CD4-positive, alpha-beta T cell (primary cell): ENCODE measurements at regions not wholly inside any gene's neighbourhood (a gene's known extent, or its start where the extent isn't known, plus 50 kb on each side); places are given as distances from the start of the nearest gene placed in this dataset.
"Not testable (repeated sequence)": the region's sequence is repeated elsewhere in the genome, so short reads cannot be mapped to it uniquely, and the experiment has no call there.

Experiments
- ATAC-seq: fragments of 200-7000 bp; cut with Tn5 transposase; one replicate; pipeline ENCODE4 v1.10.0; 2022; ENCODE audit warnings: mild to moderate bottlenecking; ENCODE audit not compliant: poor library complexity
- CTCF ChIA-PET: fragments of 350-600 bp; sonication (Branson Sonifier 250); formaldehyde crosslinking; loops from one replicate; lab custom pipeline; 2021; ENCODE audit warnings: antibody characterized with exemption, inconsistent platforms; lab: Charles Lee
- POLR2A ChIA-PET: fragments of 350-600 bp; sonication (Branson Sonifier 250); formaldehyde crosslinking; loops from one replicate; lab custom pipeline; 2021; ENCODE audit warnings: antibody characterized with exemption, inconsistent platforms; lab: Charles Lee
- DNase-seq, 14 experiments: peaks; one replicate each; pipeline ENCODE4 v3.0.0-alpha.2; 2013 to 2020; ENCODE audit warnings: mixed read lengths in 2 of 14
- H3K27ac ChIP-seq, 2 donors: one replicate each; pipeline versions ENCODE4 v1.5.1 to v1.7.0; 2013; ENCODE audit warnings: low read length in 2 of 2, low read depth in 1 of 2, mild to moderate bottlenecking in 1 of 2
- H3K27me3 ChIP-seq, 2 experiments: 1 replicate in 1 of 2; 2 replicates in 1 of 2; pipeline versions ENCODE4 v1.6.1 to v1.7.0; 2013; ENCODE audit warnings: low read length in 2 of 2, control low read depth in 1 of 2, mild to moderate bottlenecking in 1 of 2, moderate library complexity in 1 of 2; ENCODE audit not compliant: insufficient read depth in 2 of 2, control insufficient read depth in 1 of 2
- H3K36me3 ChIP-seq: one replicate; pipeline ENCODE4 v1.6.1; 2013; ENCODE audit warnings: low read length, control low read depth; ENCODE audit not compliant: insufficient read depth
- H3K4me1 ChIP-seq: one replicate; pipeline ENCODE4 v1.6.1; 2013; ENCODE audit warnings: low read length, control low read depth; ENCODE audit not compliant: insufficient read depth
- H3K4me3 ChIP-seq: one replicate; pipeline ENCODE4 v1.5.1; 2013; ENCODE audit warnings: mild to moderate bottlenecking, low read length, moderate library complexity
- H3K9me3 ChIP-seq, 2 experiments: 1 replicate in 1 of 2; 2 replicates in 1 of 2; pipeline versions ENCODE4 v1.6.1 to v1.7.0; 2013; ENCODE audit warnings: low read length in 2 of 2, mild to moderate bottlenecking in 2 of 2, control low read depth in 1 of 2, moderate library complexity in 1 of 2; ENCODE audit not compliant: control insufficient read depth in 1 of 2, insufficient read depth in 1 of 2
- H3K27ac Mint-ChIP-seq: one replicate; pipeline ENCODE4 v1.8.0; 2020; ENCODE audit warnings: mixed read lengths
- H3K27me3 Mint-ChIP-seq: one replicate; pipeline ENCODE4 v1.8.0; 2021; ENCODE audit warnings: mixed read lengths
- H3K36me3 Mint-ChIP-seq: one replicate; pipeline ENCODE4 v1.8.0; 2021; ENCODE audit warnings: low read depth, mixed read lengths
- H3K4me1 Mint-ChIP-seq: one replicate; pipeline ENCODE4 v1.8.0; 2021; ENCODE audit warnings: low read depth, mixed read lengths
- H3K4me3 Mint-ChIP-seq: one replicate; pipeline ENCODE4 v1.8.0; 2020; ENCODE audit warnings: mild to moderate bottlenecking, mixed read lengths
- H3K9me3 Mint-ChIP-seq: one replicate; pipeline ENCODE4 v1.8.0; 2020; ENCODE audit warnings: mixed read lengths
- intact Hi-C, 2 experiments: fragments of 100-400 bp; cut with DNase I in 1 of 2; cut with micrococcal nuclease in 1 of 2; formaldehyde crosslinking; loops; one replicate each; pipeline versions ENCODE4 v1.15.1 to v1.9.0; 2023 to 2025; cut with DNase I, micrococcal nuclease
- TF ChIP-seq, protein P1 (sequence below): fragments of 200-600 bp; IDR thresholded peaks from one replicate; pipeline ENCODE4 v1.8.0; 2022; ENCODE audit warnings: antibody characterized with exemption, mild to moderate bottlenecking

DNA sequence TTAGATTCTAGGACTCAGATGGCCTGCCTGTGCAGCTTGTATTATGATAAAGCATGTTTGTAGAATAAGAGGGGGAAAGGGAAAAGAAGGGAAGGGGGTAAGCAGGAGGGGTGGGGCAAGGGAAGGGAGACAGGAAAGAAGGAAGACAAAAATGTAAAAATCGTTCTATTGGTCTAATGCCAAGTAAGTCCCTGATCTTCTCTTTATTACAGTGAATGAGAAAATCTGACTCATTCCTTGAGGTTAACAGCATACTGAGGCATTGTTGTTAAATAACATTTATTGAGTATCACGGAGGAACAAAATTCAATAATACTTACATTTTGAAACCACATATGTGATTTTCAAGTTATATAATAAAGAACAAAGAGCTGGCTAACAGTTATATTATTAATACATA is 1534.7 kb downstream of the OLFM4 start:
- H3K4me1 ChIP-seq, result no peaks in the 10 kb centered on the region
- H3K4me3 Mint-ChIP-seq, result no peak overlapping the region
- POLR2A ChIA-PET, result no interaction called here
- no peaks in the 10 kb centered on the region for H3K4me1 Mint-ChIP-seq
- H3K36me3 ChIP-seq, result no peaks in the 10 kb centered on the region
- TF ChIP-seq, protein P1, sequence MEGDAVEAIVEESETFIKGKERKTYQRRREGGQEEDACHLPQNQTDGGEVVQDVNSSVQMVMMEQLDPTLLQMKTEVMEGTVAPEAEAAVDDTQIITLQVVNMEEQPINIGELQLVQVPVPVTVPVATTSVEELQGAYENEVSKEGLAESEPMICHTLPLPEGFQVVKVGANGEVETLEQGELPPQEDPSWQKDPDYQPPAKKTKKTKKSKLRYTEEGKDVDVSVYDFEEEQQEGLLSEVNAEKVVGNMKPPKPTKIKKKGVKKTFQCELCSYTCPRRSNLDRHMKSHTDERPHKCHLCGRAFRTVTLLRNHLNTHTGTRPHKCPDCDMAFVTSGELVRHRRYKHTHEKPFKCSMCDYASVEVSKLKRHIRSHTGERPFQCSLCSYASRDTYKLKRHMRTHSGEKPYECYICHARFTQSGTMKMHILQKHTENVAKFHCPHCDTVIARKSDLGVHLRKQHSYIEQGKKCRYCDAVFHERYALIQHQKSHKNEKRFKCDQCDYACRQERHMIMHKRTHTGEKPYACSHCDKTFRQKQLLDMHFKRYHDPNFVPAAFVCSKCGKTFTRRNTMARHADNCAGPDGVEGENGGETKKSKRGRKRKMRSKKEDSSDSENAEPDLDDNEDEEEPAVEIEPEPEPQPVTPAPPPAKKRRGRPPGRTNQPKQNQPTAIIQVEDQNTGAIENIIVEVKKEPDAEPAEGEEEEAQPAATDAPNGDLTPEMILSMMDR, result no peak
- no peaks in the 10 kb centered on the region for H3K27me3 Mint-ChIP-seq
- DNase-seq, result no peak
- H3K36me3 Mint-ChIP-seq, result no peaks in the 10 kb centered on the region
- H3K27me3 ChIP-seq, result no peaks in the 10 kb centered on the region
- intact Hi-C loops, result no loop called here
- H3K9me3 Mint-ChIP-seq, result peaks cover 9% of the 10 kb centered on the region
- CTCF ChIA-PET, result no interaction called here
- no peak overlapping the region for H3K27ac Mint-ChIP-seq
- no peak overlapping the region for H3K4me3 ChIP-seq
- H3K9me3 ChIP-seq, result peaks cover 4 to 9% of the 10 kb centered on the region in 2 experiments
- no peak for ATAC-seq
- H3K27ac ChIP-seq, result no peak overlapping the region

- peaks cover 23% of the 10 kb centered on the region for H3K9me3 Mint-ChIP-seq
- H3K27me3 Mint-ChIP-seq, DNase-seq, H3K36me3 Mint-ChIP-seq, H3K4me1 Mint-ChIP-seq, ATAC-seq, CTCF ChIA-PET, H3K36me3 ChIP-seq, H3K4me3 Mint-ChIP-seq, H3K4me3 ChIP-seq, POLR2A ChIA-PET, H3K4me1 ChIP-seq, intact Hi-C loops, H3K27me3 ChIP-seq, H3K27ac ChIP-seq, H3K9me3 ChIP-seq, H3K27ac Mint-ChIP-seq: not testable (repeated sequence)
Observed at GRCh38 chr13:54572037-54572436, 1543.4 kb downstream of the OLFM4 start.

GRCh38 chr13:54573186-54573585 is 1544.6 kb downstream of the OLFM4 start:
- no peaks in the 10 kb centered on the region for H3K4me1 ChIP-seq
- no peak overlapping the region for H3K4me3 Mint-ChIP-seq
- H3K27me3 Mint-ChIP-seq, result no peaks in the 10 kb centered on the region
- H3K36me3 Mint-ChIP-seq, result no peaks in the 10 kb centered on the region
- peaks cover 6 to 8% of the 10 kb centered on the region in 2 experiments for H3K9me3 ChIP-seq
- H3K4me3 ChIP-seq, result no peak overlapping the region
- no peak for DNase-seq
- intact Hi-C loops, result no loop called here
- no peak for ATAC-seq
- H3K36me3 ChIP-seq, result no peaks in the 10 kb centered on the region
- H3K4me1 Mint-ChIP-seq, result no peaks in the 10 kb centered on the region
- peaks cover 21% of the 10 kb centered on the region for H3K9me3 Mint-ChIP-seq
- H3K27ac Mint-ChIP-seq, result no peak overlapping the region
- POLR2A ChIA-PET, result no interaction called here
- CTCF ChIA-PET, result no interaction called here
- no peaks in the 10 kb centered on the region for H3K27me3 ChIP-seq
- TF ChIP-seq, protein P1, result no peak
- H3K27ac ChIP-seq, result no peak overlapping the region

- no peak for DNase-seq
- Mint-ChIP-seq H3K4me3 (no peak overlapping the region), H3K36me3 (no peaks in the 10 kb centered on the region), H3K27me3 (no peaks in the 10 kb centered on the region), H3K27ac (no peak overlapping the region), H3K4me1 (no peaks in the 10 kb centered on the region), H3K9me3 (peaks cover 12% of the 10 kb centered on the region)
- CTCF ChIA-PET, result no interaction called here
- H3K36me3 ChIP-seq, result no peaks in the 10 kb centered on the region
- no peaks in the 10 kb centered on the region for H3K27me3 ChIP-seq
- no peak for ATAC-seq
- POLR2A ChIA-PET, result no interaction called here
- TF ChIP-seq, protein P1, result no peak
- H3K9me3 ChIP-seq, result peaks cover 6 to 8% of the 10 kb centered on the region in 2 experiments
- H3K4me1 ChIP-seq, result no peaks in the 10 kb centered on the region
- intact Hi-C loops, result no loop called here
- H3K4me3 ChIP-seq, result no peak overlapping the region
- no peak overlapping the region for H3K27ac ChIP-seq
Observed at GRCh38 chr13:54574791-54575190, 1546.2 kb downstream of the OLFM4 start.
